ENCODE measurements at regions not wholly inside any gene's neighbourhood (a gene's known extent, or its start where the extent isn't known, plus 50 kb on each side); places are given as distances from the start of the nearest gene placed in this dataset.

DNA sequence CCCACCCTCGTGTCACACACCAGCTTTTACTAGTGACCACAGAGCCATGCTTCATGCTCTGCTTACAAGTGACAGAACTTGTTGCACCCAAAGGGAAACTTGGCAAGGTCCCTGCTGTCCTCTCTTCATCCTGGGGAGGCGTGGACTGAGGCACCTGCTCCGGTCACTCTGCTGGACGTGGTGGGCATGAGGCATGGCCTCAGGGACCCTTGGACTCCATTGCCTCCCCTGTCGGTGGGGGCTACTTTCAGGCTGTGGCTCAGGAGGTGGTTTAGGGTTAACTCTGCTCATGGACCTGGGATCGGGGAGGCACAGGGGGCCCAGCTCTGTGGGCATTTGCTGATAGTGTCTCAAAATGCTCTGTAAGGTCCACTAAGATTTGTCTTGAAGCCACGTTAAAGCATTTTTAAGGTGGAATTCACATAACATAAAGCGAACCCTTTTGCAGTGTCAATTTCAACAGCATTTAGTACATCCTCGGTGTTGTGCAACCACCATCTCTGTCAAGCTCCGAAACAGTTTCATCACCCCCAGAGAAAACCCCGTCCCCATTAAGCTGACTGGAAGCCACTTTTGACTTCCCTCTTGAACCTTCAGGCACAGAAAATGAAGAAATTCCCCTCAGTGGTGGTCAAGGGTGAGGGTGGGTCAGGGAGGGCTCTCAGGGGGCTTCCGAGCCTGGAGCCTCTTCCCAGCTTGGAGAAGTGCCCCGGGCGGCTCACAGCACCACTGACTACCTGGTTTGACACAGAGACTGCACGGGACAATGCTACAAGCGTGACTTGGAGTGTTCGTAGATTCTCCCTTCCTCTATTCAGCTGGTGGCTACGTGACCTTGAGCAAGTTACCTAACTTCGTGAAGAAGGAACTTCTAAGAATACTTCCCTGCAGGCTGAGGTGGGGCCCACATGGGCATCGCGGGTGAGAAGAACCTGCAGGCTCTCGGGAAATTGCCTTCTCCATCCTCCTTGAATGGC is 100.0 kb upstream of the HDAC4 start:
- TF ChIP-seq, protein P1, sequence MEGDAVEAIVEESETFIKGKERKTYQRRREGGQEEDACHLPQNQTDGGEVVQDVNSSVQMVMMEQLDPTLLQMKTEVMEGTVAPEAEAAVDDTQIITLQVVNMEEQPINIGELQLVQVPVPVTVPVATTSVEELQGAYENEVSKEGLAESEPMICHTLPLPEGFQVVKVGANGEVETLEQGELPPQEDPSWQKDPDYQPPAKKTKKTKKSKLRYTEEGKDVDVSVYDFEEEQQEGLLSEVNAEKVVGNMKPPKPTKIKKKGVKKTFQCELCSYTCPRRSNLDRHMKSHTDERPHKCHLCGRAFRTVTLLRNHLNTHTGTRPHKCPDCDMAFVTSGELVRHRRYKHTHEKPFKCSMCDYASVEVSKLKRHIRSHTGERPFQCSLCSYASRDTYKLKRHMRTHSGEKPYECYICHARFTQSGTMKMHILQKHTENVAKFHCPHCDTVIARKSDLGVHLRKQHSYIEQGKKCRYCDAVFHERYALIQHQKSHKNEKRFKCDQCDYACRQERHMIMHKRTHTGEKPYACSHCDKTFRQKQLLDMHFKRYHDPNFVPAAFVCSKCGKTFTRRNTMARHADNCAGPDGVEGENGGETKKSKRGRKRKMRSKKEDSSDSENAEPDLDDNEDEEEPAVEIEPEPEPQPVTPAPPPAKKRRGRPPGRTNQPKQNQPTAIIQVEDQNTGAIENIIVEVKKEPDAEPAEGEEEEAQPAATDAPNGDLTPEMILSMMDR (tag by site-specific recombination; IDR thresholded peaks at IDR 0.05) = no peak
- no peak for TF ChIP-seq ZNF335 (tag by site-specific recombination; conservative IDR thresholded peaks at IDR 0.05)
- TF ChIP-seq ZNF561 (tag by site-specific recombination; IDR thresholded peaks at IDR 0.05; ENCODE audit: borderline replicate concordance) = no peak
- TF ChIP-seq, protein P2, sequence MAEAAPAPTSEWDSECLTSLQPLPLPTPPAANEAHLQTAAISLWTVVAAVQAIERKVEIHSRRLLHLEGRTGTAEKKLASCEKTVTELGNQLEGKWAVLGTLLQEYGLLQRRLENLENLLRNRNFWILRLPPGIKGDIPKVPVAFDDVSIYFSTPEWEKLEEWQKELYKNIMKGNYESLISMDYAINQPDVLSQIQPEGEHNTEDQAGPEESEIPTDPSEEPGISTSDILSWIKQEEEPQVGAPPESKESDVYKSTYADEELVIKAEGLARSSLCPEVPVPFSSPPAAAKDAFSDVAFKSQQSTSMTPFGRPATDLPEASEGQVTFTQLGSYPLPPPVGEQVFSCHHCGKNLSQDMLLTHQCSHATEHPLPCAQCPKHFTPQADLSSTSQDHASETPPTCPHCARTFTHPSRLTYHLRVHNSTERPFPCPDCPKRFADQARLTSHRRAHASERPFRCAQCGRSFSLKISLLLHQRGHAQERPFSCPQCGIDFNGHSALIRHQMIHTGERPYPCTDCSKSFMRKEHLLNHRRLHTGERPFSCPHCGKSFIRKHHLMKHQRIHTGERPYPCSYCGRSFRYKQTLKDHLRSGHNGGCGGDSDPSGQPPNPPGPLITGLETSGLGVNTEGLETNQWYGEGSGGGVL (tag by site-specific recombination; IDR thresholded peaks at IDR 0.05) = no peak

Data from HEK293 (cell line).